Left forelimb (tissue), 1 donor: ENCODE measurements at regions not wholly inside any gene's neighbourhood (a gene's known extent, or its start where the extent isn't known, plus 50 kb on each side); places are given as distances from the start of the nearest gene placed in this dataset.
"Not testable (repeated sequence)": the region's sequence is repeated elsewhere in the genome, so short reads cannot be mapped to it uniquely, and the experiment has no call there.

Experiments used
- DNase-seq: peaks from one replicate; pipeline ENCODE4 v3.0.0-alpha.2; 2018; ENCODE audit warnings: low spot score

- DNase-seq: no peak
These were observed 210.3 kb upstream of the PCDH9 start for GRCh38 chr13:67440236-67440975.

GRCh38 chr13:67439365-67439764 lies 209.2 kb upstream of the PCDH9 start:
- no peak for DNase-seq

- no peak for DNase-seq
These were observed 208.3 kb upstream of the PCDH9 start for GRCh38 chr13:67438465-67438864.

GRCh38 chr13:67437244-67437643 lies 207.1 kb upstream of the PCDH9 start:
- no peak for DNase-seq

- no peak for DNase-seq
These were observed 191.3 kb upstream of the PCDH9 start for GRCh38 chr13:67421475-67421874.

GRCh38 chr13:67416047-67416925 lies 186.2 kb upstream of the PCDH9 start:
- no peak for DNase-seq

GRCh38 chr13:67410645-67411044 lies 180.5 kb upstream of the PCDH9 start:
- no peak for DNase-seq

GRCh38 chr13:67408798-67409197 lies 178.7 kb upstream of the PCDH9 start:
- no peak for DNase-seq

- no peak for DNase-seq
These were observed 172.4 kb upstream of the PCDH9 start for GRCh38 chr13:67402546-67402945.

GRCh38 chr13:67395577-67395976 lies 165.4 kb upstream of the PCDH9 start:
- DNase-seq: no peak

GRCh38 chr13:67392014-67392413 lies 161.9 kb upstream of the PCDH9 start:
- DNase-seq: no peak

- no peak for DNase-seq
These were observed 160.4 kb upstream of the PCDH9 start for GRCh38 chr13:67390462-67391086.

- no peak for DNase-seq
These were observed 159.0 kb upstream of the PCDH9 start for GRCh38 chr13:67389171-67389570.

- not testable (repeated sequence) for DNase-seq
These were observed 153.1 kb upstream of the PCDH9 start for GRCh38 chr13:67383109-67383757.

GRCh38 chr13:67377919-67378318 lies 147.8 kb upstream of the PCDH9 start:
- DNase-seq: no peak

- DNase-seq: no peak
These were observed 144.3 kb upstream of the PCDH9 start for GRCh38 chr13:67374391-67374790.

GRCh38 chr13:67372868-67373464 lies 142.8 kb upstream of the PCDH9 start:
- no peak for DNase-seq

- no peak for DNase-seq
These were observed 139.9 kb upstream of the PCDH9 start for GRCh38 chr13:67369895-67370660.

GRCh38 chr13:67367399-67367798 lies 137.3 kb upstream of the PCDH9 start:
- no peak for DNase-seq

GRCh38 chr13:67366533-67366932 lies 136.4 kb upstream of the PCDH9 start:
- DNase-seq: no peak

- DNase-seq: no peak
These were observed 125.8 kb upstream of the PCDH9 start for GRCh38 chr13:67355812-67356476.
